Mesendoderm (in vitro differentiated cells): ENCODE measurements at regions not wholly inside any gene's neighbourhood (a gene's known extent, or its start where the extent isn't known, plus 50 kb on each side); places are given as distances from the start of the nearest gene placed in this dataset.
"Not testable (repeated sequence)": the region's sequence is repeated elsewhere in the genome, so short reads cannot be mapped to it uniquely, and the experiment has no call there.

ENCODE experiments used
- DNase-seq: peaks from one replicate; pipeline ENCODE4 v3.0.0; 2013
- H2AK5ac ChIP-seq: 2 replicates; pipeline ENCODE4 v1.6.1; 2013; ENCODE audit warnings: low read length, inconsistent platforms
- H2BK120ac ChIP-seq: 2 replicates; pipeline ENCODE4 v1.6.1; 2013; ENCODE audit warnings: low read depth, mild to moderate bottlenecking, low read length, moderate library complexity, mixed read lengths
- H2BK15ac ChIP-seq: replicated peaks from 2 replicates; pipeline ENCODE4 v1.6.1; 2013; ENCODE audit warnings: low read depth, mild to moderate bottlenecking, moderate library complexity
- H2BK5ac ChIP-seq: 2 replicates; pipeline ENCODE4 v1.6.1; 2013; ENCODE audit warnings: low read length, inconsistent platforms
- H3K18ac ChIP-seq: 2 replicates; pipeline ENCODE4 v1.6.1; 2013; ENCODE audit warnings: mild to moderate bottlenecking, low read length, mixed read lengths
- H3K23ac ChIP-seq: one replicate; pipeline ENCODE4 v1.6.1; 2013; ENCODE audit warnings: low read length
- H3K27ac ChIP-seq: 2 replicates; pipeline ENCODE4 v1.5.1; 2013; ENCODE audit warnings: low read depth, mild to moderate bottlenecking, inconsistent platforms, low read length, moderate library complexity
- H3K27me3 ChIP-seq: 2 replicates; pipeline ENCODE4 v1.6.1; 2013; ENCODE audit warnings: low read length, control low read depth, mild to moderate bottlenecking, inconsistent platforms; ENCODE audit not compliant: insufficient read depth, poor library complexity
- H3K36me3 ChIP-seq: 2 replicates; pipeline ENCODE4 v1.6.1; 2013; ENCODE audit warnings: low read length, inconsistent platforms; ENCODE audit not compliant: control insufficient read depth, insufficient read depth
- H3K4ac ChIP-seq: one replicate; pipeline ENCODE4 v1.6.1; 2013; ENCODE audit warnings: low read depth, mild to moderate bottlenecking, low read length, moderate library complexity
- H3K4me1 ChIP-seq: 2 replicates; pipeline ENCODE4 v1.6.1; 2013; ENCODE audit warnings: low read depth, low read length, inconsistent platforms; ENCODE audit not compliant: control insufficient read depth
- H3K4me2 ChIP-seq: 2 replicates; pipeline ENCODE4 v1.6.1; 2013; ENCODE audit warnings: low read length
- H3K4me3 ChIP-seq: 2 replicates; pipeline ENCODE4 v1.5.1; 2013; ENCODE audit warnings: mild to moderate bottlenecking, low read length
- H3K56ac ChIP-seq: one replicate; pipeline ENCODE4 v1.6.1; 2013; ENCODE audit warnings: low read length
- H3K79me1 ChIP-seq: 2 replicates; pipeline ENCODE4 v1.6.1; 2013; ENCODE audit warnings: low read length, inconsistent platforms
- H3K79me2 ChIP-seq: 2 replicates; pipeline ENCODE4 v1.6.1; 2013; ENCODE audit warnings: mild to moderate bottlenecking, low read length; ENCODE audit not compliant: control insufficient read depth, insufficient read depth
- H3K9ac ChIP-seq: 2 replicates; pipeline ENCODE4 v1.6.1; 2013; ENCODE audit warnings: low read length, inconsistent platforms
- H4K5ac ChIP-seq: one replicate; pipeline ENCODE4 v1.6.1; 2013; ENCODE audit warnings: low read length
- H4K8ac ChIP-seq: one replicate; pipeline ENCODE4 v1.6.1; 2013; ENCODE audit warnings: low read depth, mild to moderate bottlenecking, control low read depth, low read length, moderate library complexity
- WGBS: extraction: QIAGEN DNeasy Blood & Tissue Kit; methylation state at CpG from one replicate; pipeline ENCODE4 v1.1.7; 2013; ENCODE audit warnings: low lambda C conversion rate, missing lambda C conversion rate; ENCODE audit not compliant: insufficient coverage; ENCODE audit errors: extremely low coverage; 5-methylcytosine and 5-hydroxymethylcytosine counted together

DNA sequence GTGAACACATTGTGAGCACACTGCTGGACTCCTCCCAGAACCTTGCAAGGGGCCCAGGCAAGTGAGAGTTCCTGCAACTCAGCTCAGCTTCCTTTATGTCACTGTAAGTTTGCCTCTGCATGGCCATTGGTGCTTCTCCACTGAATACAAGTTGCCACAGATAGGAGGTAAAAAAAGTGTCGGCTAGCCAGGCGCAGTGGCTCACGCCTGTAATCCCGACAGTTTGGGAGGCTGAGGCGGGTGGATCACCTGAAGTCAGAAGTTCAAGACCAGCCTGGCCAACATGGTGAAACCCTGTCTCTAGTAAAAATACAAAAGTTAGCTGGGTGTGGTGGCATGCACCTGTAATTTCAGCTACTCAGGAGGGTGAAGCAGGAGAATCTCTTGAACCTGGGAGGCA lies 435.8 kb downstream of the CNTN3 start:
- not testable (repeated sequence) for H3K18ac ChIP-seq, H3K27ac ChIP-seq, DNase-seq, H3K4me1 ChIP-seq, H3K4me2 ChIP-seq, H2BK120ac ChIP-seq, H2AK5ac ChIP-seq, H4K8ac ChIP-seq, H3K9ac ChIP-seq, H2BK5ac ChIP-seq, H3K4me3 ChIP-seq, H3K79me2 ChIP-seq, H3K79me1 ChIP-seq, H3K56ac ChIP-seq, H4K5ac ChIP-seq, H3K27me3 ChIP-seq, H3K23ac ChIP-seq, H3K36me3 ChIP-seq, H2BK15ac ChIP-seq, H3K4ac ChIP-seq
- WGBS = no CpG with 5 or more reads among the region's 5 CpGs

DNA sequence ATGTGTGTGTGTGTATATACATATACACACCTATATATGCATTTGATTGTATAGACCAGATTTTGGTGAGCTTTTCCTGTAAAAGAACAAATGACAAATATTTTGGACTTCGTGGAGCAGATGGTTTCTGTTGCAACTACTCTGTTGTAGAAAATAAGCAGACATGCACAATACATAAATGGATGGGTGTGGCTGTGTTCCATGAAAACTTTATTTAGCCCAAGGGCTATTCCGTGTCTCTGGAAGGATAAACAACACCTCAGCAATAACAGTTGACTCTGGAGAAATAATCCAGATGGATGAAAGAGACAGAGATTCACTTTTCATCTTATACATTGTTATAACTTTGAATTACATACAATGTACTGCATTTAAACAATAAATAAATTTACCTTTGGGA lies 441.4 kb downstream of the CNTN3 start:
- Histone ChIP-seq H3K36me3 (no peaks in the 10 kb centered on the region), H3K23ac (no peak overlapping the region), H3K79me2 (no peaks in the 10 kb centered on the region), H4K5ac (no peak overlapping the region), H3K4ac (no peak overlapping the region), H2BK15ac (no peak overlapping the region), H3K4me3 (no peak overlapping the region), H3K18ac (no peak overlapping the region), H2AK5ac (no peak overlapping the region), H3K79me1 (no peaks in the 10 kb centered on the region), H2BK120ac (no peak overlapping the region), H3K56ac (no peak overlapping the region), H3K4me2 (no peak overlapping the region), H3K9ac (no peak overlapping the region), H4K8ac (no peak overlapping the region), H3K27me3 (no peaks in the 10 kb centered on the region), H3K27ac (no peak overlapping the region), H3K4me1 (no peaks in the 10 kb centered on the region), H2BK5ac (no peak overlapping the region)
- no CpG with 5 or more reads among the region's 2 CpGs for WGBS
- no peak for DNase-seq

DNA sequence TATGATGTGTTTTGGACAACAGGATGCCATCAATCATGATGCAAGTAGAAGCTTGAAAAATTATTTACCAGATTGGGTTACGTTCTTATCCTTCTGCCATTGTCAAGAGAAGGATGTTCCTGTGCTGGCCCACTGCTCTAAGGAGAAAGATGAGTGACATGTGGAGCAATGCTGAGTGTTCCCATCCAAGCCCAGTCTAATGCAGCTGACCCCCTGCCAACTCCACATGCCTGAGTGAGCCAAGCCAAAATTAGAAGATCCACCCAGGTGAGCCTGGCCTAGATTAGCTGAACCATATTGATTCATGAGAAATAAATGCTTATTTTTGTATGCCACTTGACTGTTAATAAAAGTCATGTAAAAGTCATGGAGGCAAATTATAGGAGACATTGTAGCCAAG lies 446.5 kb downstream of the CNTN3 start:
- DNase-seq = no peak
- no peak overlapping the region for H3K4me3 ChIP-seq
- no peak overlapping the region for H3K4me2 ChIP-seq
- no peaks in the 10 kb centered on the region for H3K79me2 ChIP-seq
- no peak overlapping the region for H2BK15ac ChIP-seq
- H3K23ac ChIP-seq = no peak overlapping the region
- H3K27me3 ChIP-seq = no peaks in the 10 kb centered on the region
- no peaks in the 10 kb centered on the region for H3K36me3 ChIP-seq
- H4K5ac ChIP-seq = no peak overlapping the region
- H3K79me1 ChIP-seq = no peaks in the 10 kb centered on the region
- H2BK5ac ChIP-seq = no peak overlapping the region
- no peak overlapping the region for H3K4ac ChIP-seq
- H3K56ac ChIP-seq = no peak overlapping the region
- H4K8ac ChIP-seq = no peak overlapping the region
- H3K4me1 ChIP-seq = no peaks in the 10 kb centered on the region
- H3K18ac ChIP-seq = no peak overlapping the region
- no peak overlapping the region for H3K9ac ChIP-seq
- H3K27ac ChIP-seq = no peak overlapping the region
- no peak overlapping the region for H2AK5ac ChIP-seq
- H2BK120ac ChIP-seq = no peak overlapping the region
- no CpG with 5 or more reads among the region's 1 CpG for WGBS

DNA sequence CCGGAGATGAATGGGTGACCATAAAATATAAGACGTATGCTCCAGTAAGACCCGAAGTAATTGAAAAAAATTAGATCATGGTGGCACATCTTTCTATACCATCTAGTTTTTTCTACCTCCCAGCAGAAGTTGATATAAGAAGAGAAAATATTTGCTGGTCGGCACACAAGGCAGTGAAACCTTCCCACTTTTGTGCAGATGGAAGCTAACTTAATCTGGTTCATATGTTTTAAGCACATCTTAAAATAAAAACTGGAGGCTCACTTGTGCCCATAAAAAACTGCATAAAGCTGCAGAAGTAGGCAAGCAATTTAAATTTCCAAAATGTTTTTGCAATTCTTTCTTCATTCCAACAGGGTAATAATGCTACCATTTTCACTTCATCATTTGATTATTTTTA lies 449.2 kb downstream of the CNTN3 start:
- H2BK5ac ChIP-seq = no peak overlapping the region
- no peaks in the 10 kb centered on the region for H3K36me3 ChIP-seq
- no peaks in the 10 kb centered on the region for H3K4me1 ChIP-seq
- WGBS = no CpG with 5 or more reads among the region's 4 CpGs
- no peaks in the 10 kb centered on the region for H3K27me3 ChIP-seq
- H3K18ac ChIP-seq = no peak overlapping the region
- no peak overlapping the region for H2AK5ac ChIP-seq
- no peaks in the 10 kb centered on the region for H3K79me1 ChIP-seq
- no peak overlapping the region for H4K8ac ChIP-seq
- no peak overlapping the region for H3K56ac ChIP-seq
- H3K4ac ChIP-seq = no peak overlapping the region
- no peak overlapping the region for H3K27ac ChIP-seq
- H2BK120ac ChIP-seq = no peak overlapping the region
- H3K4me2 ChIP-seq = no peak overlapping the region
- H2BK15ac ChIP-seq = no peak overlapping the region
- no peaks in the 10 kb centered on the region for H3K79me2 ChIP-seq
- no peak for DNase-seq
- H3K9ac ChIP-seq = no peak overlapping the region
- no peak overlapping the region for H3K23ac ChIP-seq
- no peak overlapping the region for H3K4me3 ChIP-seq
- no peak overlapping the region for H4K5ac ChIP-seq

DNA sequence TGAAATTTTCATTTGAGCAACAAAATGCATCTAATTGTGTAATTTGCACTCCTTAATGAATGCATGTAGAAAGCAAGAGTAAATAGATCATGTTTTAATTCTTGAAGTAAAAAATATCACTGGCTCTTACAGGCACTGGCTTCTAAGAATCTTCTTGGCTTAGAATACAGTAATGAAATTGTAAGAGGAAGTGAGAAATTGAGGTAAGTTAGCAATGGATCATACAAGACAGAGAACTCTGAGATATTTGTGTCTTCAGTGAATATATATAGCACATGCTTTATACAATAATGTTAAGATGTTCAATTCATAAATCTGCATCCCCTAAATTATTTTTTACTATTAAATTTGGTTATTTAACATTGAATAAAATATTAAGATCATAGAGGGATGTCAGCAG lies 465.0 kb downstream of the CNTN3 start:
- Histone ChIP-seq H2BK15ac (no peak overlapping the region), H3K27me3 (no peaks in the 10 kb centered on the region), H3K27ac (no peak overlapping the region), H3K36me3 (no peaks in the 10 kb centered on the region), H4K5ac (no peak overlapping the region), H3K9ac (no peak overlapping the region), H3K4me1 (no peaks in the 10 kb centered on the region), H3K4ac (no peak overlapping the region), H3K18ac (no peak overlapping the region), H3K56ac (no peak overlapping the region), H3K4me2 (no peak overlapping the region), H3K23ac (no peak overlapping the region), H2AK5ac (no peak overlapping the region), H2BK5ac (no peak overlapping the region), H3K4me3 (no peak overlapping the region), H3K79me2 (no peaks in the 10 kb centered on the region), H2BK120ac (no peak overlapping the region), H3K79me1 (no peaks in the 10 kb centered on the region), H4K8ac (no peak overlapping the region)
- no peak for DNase-seq

DNA sequence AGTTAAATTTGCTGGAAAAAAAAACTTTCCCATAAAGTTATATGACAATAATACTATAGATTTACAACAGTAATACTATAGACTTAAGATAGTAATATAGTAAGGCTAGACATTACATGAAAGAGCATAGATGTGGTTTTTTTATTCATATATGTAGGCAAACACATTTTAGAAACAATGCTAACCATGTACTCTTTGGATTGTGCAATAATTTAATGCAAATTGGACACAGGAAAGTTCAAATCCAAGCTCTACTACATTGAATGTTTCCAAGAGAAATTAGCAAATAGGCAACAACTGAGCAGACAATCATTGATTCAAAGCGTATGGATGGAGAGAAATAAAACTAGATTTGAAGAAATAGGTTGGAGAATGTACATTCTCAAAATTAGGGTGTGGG lies 469.2 kb downstream of the CNTN3 start:
- Histone ChIP-seq H3K4me2 (no peak overlapping the region), H3K4me1 (no peaks in the 10 kb centered on the region), H3K4ac (no peak overlapping the region), H3K27ac (no peak overlapping the region), H3K4me3 (no peak overlapping the region), H4K8ac (no peak overlapping the region), H4K5ac (no peak overlapping the region), H3K27me3 (no peaks in the 10 kb centered on the region), H3K56ac (no peak overlapping the region), H3K79me2 (no peaks in the 10 kb centered on the region), H2BK5ac (no peak overlapping the region), H3K36me3 (no peaks in the 10 kb centered on the region), H3K79me1 (no peaks in the 10 kb centered on the region), H2AK5ac (no peak overlapping the region), H2BK15ac (no peak overlapping the region), H3K23ac (no peak overlapping the region), H2BK120ac (no peak overlapping the region), H3K9ac (no peak overlapping the region), H3K18ac (no peak overlapping the region)
- no peak for DNase-seq
- WGBS = no CpG with 5 or more reads among the region's 1 CpG
